ENCODE measurements at regions not wholly inside any gene's neighbourhood (a gene's known extent, or its start where the extent isn't known, plus 50 kb on each side); places are given as distances from the start of the nearest gene placed in this dataset.

GRCh38 chr6:156262014-156262413, 515.2 kb upstream of the ARID1B start:
- Mint-ChIP-seq H3K27me3 (ENCODE audit: unreplicated experiment) (peaks cover 1% of the 10 kb centered on the region), H3K9me3 (ENCODE audit: unreplicated experiment) (no peaks in the 10 kb centered on the region), H3K36me3 (ENCODE audit: low read depth, unreplicated experiment) (no peaks in the 10 kb centered on the region), H3K27ac (ENCODE audit: unreplicated experiment) (no peak overlapping the region), H3K4me1 (ENCODE audit: unreplicated experiment) (no peaks in the 10 kb centered on the region), H3K4me3 (ENCODE audit: unreplicated experiment) (no peak overlapping the region)
- no peak for TF ChIP-seq CTCF (IDR thresholded peaks at IDR 0.05; ENCODE audit: unreplicated experiment)
- no peak for DNase-seq (ENCODE audit: low spot score)

DNA sequence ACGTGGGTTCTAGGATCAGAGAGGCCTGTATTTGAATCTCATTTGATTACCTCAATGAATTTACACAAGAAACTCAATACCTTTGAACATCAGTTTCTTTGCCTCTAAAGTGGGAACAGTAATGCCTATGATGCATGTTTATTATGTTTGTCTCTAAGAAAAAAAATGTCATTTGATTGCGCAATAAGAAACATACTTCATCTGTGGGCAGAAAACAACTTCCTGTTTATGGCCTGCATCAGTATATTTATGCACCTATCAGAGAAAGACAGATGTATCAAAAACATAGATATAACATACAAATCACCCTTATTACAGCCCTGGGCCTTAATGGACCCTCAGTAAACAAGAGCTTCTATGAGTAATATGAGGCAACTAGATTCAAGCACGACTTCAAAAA, 516.4 kb upstream of the ARID1B start:
- no peak for DNase-seq (ENCODE audit: low spot score)
- Mint-ChIP-seq H3K9me3 (ENCODE audit: unreplicated experiment) (no peaks in the 10 kb centered on the region), H3K27ac (ENCODE audit: unreplicated experiment) (no peak overlapping the region), H3K4me3 (ENCODE audit: unreplicated experiment) (no peak overlapping the region), H3K4me1 (ENCODE audit: unreplicated experiment) (no peaks in the 10 kb centered on the region), H3K27me3 (ENCODE audit: unreplicated experiment) (peaks cover 1% of the 10 kb centered on the region), H3K36me3 (ENCODE audit: low read depth, unreplicated experiment) (no peaks in the 10 kb centered on the region)
- TF ChIP-seq CTCF (IDR thresholded peaks at IDR 0.05; ENCODE audit: unreplicated experiment): no peak

DNA sequence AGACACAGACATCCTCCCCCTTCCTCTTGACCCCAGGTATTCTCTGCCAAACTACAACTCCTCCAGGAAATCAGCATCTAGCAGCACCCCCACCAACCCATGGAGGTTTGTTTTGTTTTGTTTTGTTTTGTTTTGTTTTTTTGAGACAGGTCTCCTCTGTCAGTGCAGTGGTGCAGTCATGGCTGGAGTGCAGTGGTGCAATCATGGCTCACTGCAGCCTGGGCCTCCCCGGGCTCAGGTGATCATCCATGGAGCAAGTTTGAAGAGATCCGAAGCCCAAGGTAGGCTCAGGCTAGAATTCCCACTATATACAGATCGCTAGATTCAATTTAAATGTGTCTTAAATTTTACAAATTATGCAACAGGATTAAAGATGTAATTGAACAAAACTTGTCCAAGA, 518.2 kb upstream of the ARID1B start:
- Mint-ChIP-seq H3K9me3 (ENCODE audit: unreplicated experiment) (no peaks in the 10 kb centered on the region), H3K27me3 (ENCODE audit: unreplicated experiment) (peaks cover 1% of the 10 kb centered on the region), H3K36me3 (ENCODE audit: low read depth, unreplicated experiment) (no peaks in the 10 kb centered on the region), H3K4me3 (ENCODE audit: unreplicated experiment) (no peak overlapping the region), H3K4me1 (ENCODE audit: unreplicated experiment) (no peaks in the 10 kb centered on the region), H3K27ac (ENCODE audit: unreplicated experiment) (no peak overlapping the region)
- TF ChIP-seq CTCF (IDR thresholded peaks at IDR 0.05; ENCODE audit: unreplicated experiment): no peak
- no peak for DNase-seq (ENCODE audit: low spot score)

DNA sequence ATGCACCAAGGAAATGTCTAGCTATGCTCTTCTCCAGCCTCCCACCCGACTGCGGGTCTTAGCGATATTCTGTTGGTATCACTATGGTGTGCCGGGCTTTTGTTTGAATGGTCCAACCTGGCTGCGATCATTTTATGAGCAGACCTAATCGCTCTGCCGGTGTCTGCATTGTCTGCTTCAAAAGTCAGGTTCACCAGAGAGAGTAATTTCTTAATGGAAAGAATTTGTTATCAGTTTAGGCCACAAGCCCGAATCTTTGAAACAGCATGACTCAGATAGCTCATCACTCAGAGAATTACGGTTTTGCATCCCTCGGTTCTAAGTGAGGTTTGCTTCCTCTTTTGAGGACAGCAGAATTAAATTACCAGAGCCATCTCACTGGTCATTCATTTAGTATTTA, 521.0 kb upstream of the ARID1B start:
- Mint-ChIP-seq H3K4me3 (ENCODE audit: unreplicated experiment) (no peak overlapping the region), H3K36me3 (ENCODE audit: low read depth, unreplicated experiment) (no peaks in the 10 kb centered on the region), H3K27ac (ENCODE audit: unreplicated experiment) (no peak overlapping the region), H3K4me1 (ENCODE audit: unreplicated experiment) (no peaks in the 10 kb centered on the region), H3K27me3 (ENCODE audit: unreplicated experiment) (peaks cover 2% of the 10 kb centered on the region), H3K9me3 (ENCODE audit: unreplicated experiment) (no peaks in the 10 kb centered on the region)
- no peak for DNase-seq (ENCODE audit: low spot score)
- TF ChIP-seq CTCF (IDR thresholded peaks at IDR 0.05; ENCODE audit: unreplicated experiment): no peak

GRCh38 chr6:156254240-156254639, 522.9 kb upstream of the ARID1B start:
- H3K36me3 Mint-ChIP-seq (ENCODE audit: low read depth, unreplicated experiment): no peaks in the 10 kb centered on the region
- H3K4me3 Mint-ChIP-seq (ENCODE audit: unreplicated experiment): no peak overlapping the region
- no peak for DNase-seq (ENCODE audit: low spot score)
- H3K4me1 Mint-ChIP-seq (ENCODE audit: unreplicated experiment): no peaks in the 10 kb centered on the region
- H3K27me3 Mint-ChIP-seq (ENCODE audit: unreplicated experiment): peaks cover 2% of the 10 kb centered on the region
- no peak overlapping the region for H3K27ac Mint-ChIP-seq (ENCODE audit: unreplicated experiment)
- H3K9me3 Mint-ChIP-seq (ENCODE audit: unreplicated experiment): no peaks in the 10 kb centered on the region
- no peak for TF ChIP-seq CTCF (IDR thresholded peaks at IDR 0.05; ENCODE audit: unreplicated experiment)

Measured in endothelial cell (in vitro differentiated cells).